ENCODE measurements at regions not wholly inside any gene's neighbourhood (a gene's known extent, or its start where the extent isn't known, plus 50 kb on each side); places are given as distances from the start of the nearest gene placed in this dataset.
A peak's percentile ranks its signal among the peaks of the same experiment; 100 is the strongest.
"Not testable (repeated sequence)": the region's sequence is repeated elsewhere in the genome, so short reads cannot be mapped to it uniquely, and the experiment has no call there.

DNA sequence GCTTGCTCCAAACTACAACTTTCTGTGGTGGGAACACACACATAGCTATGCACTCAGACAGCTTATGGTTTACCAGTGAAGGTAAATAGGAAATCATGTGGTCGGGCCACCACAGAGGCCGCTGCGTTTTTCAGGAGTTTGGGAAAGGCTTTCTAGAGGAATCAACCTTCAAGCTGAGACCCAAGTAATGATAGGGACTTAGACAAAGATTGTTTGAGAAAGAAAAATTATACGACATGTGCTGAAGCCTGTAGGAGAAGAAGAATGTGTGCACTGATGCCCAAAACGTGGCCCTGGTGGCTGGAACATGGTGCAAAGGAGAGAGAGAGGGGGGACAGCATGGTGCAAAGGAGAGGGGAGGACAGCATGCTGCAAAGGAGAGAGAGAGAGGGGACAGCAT lies 61.2 kb upstream of the VIPR2 start:
- DNase-seq = no peak

- DNase-seq = no peak
These were observed 60.0 kb upstream of the VIPR2 start for GRCh38 chr7:159204664-159205063.

DNA sequence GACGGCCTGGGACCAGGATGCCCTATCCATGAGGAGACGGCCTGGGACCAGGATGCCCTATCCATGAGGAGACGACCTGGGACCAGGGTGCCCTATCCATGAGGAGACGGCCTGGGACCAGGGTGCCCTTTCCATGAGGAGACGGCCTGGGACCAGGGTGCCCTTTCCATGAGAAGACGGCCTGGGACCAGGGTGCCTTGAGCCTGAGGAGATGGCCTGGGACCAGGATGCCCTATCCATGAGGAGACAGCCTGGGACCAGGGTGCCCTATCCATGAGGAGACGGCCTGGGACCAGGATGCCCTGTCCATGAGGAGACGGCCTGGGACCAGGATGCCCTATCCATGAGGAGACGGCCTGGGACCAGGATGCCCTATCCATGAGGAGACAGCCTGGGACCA lies 58.6 kb upstream of the VIPR2 start:
- DNase-seq = not testable (repeated sequence)

DNA sequence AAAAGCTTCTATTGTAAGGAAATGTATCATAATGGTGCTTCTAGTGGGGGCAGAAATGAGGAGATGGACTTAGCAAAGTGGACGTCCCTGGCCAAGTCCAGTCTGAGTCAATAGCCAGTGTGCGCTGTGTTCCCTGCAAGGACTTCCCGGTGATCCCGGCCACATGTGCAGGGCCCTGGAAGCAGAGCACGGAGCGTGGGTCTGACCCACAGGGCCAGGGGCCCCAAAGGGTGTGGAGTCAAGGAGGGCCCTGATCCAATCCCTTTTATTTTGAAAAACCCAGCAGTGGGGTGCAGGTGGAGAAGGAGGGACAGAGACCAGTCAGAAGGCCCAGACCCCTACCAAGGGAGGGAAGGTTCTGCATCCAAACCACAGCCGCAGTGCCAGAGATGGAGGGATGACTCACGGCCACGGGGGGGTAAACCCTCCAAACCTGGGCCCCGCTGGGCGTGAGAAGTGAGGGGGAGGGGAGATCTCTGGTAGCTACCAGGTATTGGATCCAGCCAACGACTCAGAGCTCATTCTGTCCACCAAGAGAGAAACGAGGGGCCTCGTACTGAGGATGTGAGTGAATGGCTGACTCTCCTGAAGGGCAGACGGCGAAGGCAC lies 57.2 kb upstream of the VIPR2 start:
- DNase-seq = no peak

- DNase-seq = no peak
These were observed 55.8 kb upstream of the VIPR2 start for GRCh38 chr7:159200421-159200820.

GRCh38 chr7:159198016-159198724 lies 53.5 kb upstream of the VIPR2 start:
- no peak for DNase-seq

DNA sequence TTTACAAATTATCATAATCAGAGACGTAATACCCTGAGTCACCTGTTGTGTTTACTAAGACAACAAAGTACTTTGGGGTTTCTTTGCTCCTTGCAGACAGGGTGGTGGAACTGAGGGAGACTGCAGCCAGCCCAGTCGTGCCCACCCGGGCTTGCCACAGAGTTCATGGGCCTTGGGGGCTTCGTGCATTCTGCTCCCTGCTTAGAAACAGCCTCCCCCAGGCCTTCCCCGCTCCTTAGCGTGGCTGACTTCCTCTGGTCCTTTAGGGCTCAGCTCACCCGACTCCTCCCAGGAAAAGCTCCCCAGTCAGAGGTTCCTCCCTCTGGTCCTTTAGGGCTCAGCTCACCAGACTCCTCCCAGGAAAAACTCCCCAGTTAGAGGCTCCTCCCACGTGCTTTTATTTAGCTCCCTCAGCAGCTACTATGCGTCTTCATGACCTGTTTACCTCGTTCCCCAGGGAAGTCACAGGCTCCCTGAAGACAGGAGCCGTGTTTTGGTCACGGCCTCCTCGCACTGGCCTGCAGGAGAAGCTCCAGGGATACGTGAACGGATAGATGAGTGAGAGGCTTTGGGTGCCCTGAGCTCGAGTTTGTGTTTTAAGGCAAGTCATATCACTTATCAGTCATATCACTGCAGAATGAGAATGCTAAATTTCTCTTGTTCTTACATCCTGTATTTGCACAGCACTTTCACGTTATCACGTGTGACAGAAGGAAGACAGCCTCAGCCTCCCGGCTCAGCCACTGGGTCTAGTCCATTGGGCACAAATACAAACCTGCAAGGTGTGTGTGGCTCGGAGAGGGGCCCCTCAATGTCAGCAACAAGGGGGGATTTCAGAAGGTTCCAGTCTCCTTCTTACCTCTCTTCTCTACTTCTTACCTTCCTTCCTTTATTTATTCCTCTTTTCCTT lies 52.7 kb upstream of the VIPR2 start:
- DNase-seq = peak in 1 of 2 experiments; percentile 1

DNA sequence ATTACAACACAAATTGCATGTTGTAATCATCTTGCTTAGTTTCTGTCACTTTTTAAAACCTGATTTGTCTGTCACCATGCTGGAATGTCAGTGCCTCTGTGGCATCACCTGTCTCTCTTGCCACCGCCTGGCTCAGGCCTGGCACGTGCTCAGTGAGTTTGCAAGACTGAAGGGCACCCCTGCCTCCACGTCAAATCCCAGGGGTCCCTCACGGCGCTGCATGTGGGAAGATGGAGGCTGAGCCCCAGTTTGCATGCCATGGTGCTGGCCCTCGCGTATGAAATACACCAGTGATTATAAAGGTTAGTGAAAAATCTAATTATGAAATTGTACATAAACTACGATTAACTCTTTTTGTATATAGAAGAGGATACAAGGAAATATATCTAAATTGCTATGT lies 51.9 kb upstream of the VIPR2 start:
- DNase-seq = no peak

DNA sequence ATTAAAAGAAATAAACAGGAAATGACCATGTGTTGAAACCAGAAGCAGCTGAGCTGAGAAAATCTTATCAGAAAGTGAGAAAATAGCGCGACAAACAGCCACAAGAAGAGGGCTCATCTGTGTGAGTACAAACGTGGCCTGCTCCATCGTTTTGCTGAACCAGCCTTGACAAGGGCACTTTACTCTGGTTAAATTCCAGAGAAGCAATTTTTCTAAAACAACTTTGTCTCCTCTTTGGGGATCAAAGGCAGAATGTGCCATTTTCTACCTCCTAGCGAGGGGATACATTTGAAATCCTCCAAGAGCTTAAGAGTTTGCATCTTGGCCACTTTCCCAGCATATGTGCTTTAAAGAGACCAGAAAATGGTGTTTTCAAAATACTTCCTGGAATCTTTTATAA lies 51.3 kb upstream of the VIPR2 start:
- no peak for DNase-seq
